Mesothelial cell of epicardium (in vitro differentiated cells): ENCODE measurements at regions not wholly inside any gene's neighbourhood (a gene's known extent, or its start where the extent isn't known, plus 50 kb on each side); places are given as distances from the start of the nearest gene placed in this dataset.

ENCODE experiments used
- DNase-seq, 2 experiments: peaks; one replicate each; pipeline ENCODE4 v3.0.0; 2021; ENCODE audit warnings: low spot score in 2 of 2; ENCODE audit not compliant: unreplicated experiment in 2 of 2
- H3K27ac Mint-ChIP-seq: 2 replicates; pipeline ENCODE4 v1.8.0; 2021; ENCODE audit warnings: mixed read lengths
- H3K27me3 Mint-ChIP-seq: 2 replicates; pipeline ENCODE4 v1.8.0; 2021; ENCODE audit warnings: low read depth, mixed read lengths
- H3K36me3 Mint-ChIP-seq: 2 replicates; pipeline ENCODE4 v1.8.0; 2021; ENCODE audit warnings: mixed read lengths
- H3K4me1 Mint-ChIP-seq: 2 replicates; pipeline ENCODE4 v1.8.0; 2021; ENCODE audit warnings: mixed read lengths
- H3K4me3 Mint-ChIP-seq: 2 replicates; pipeline ENCODE4 v1.8.0; 2021; ENCODE audit warnings: mild to moderate bottlenecking, moderate library complexity, mixed read lengths
- H3K9me3 Mint-ChIP-seq: 2 replicates; pipeline ENCODE4 v1.8.0; 2021; ENCODE audit warnings: mixed read lengths
- TF ChIP-seq, protein P1 (sequence below): fragments of 200-600 bp; sonication (generic); IDR thresholded peaks from one replicate; pipeline ENCODE4 v1.5.0; 2021; ENCODE audit warnings: antibody characterized with exemption; ENCODE audit not compliant: unreplicated experiment

GRCh38 chr11:37087650-37088572 is 489.9 kb upstream of the RAG2 start:
- no peaks in the 10 kb centered on the region for H3K36me3 Mint-ChIP-seq
- H3K9me3 Mint-ChIP-seq, result no peaks in the 10 kb centered on the region

DNA sequence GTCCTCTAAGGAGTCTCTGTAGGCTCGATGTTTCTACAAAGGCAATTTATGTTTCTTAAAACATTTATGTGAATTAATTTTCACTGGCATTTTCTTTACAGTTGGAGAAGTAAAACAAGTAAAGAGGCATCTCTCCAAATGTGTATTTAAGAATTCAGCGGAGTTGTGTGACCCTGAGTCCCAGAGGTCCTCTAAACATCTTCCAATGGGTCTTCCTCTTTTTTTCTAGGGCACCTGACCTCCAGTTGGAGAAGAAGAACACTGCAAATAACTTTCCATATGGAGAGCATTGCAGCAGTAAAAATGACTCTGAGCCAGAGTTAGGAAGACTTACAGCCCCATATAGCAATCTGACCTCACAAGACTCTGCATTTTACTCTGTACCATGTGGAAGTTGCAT is 480.5 kb upstream of the RAG2 start:
- H3K4me1 Mint-ChIP-seq, result no peaks in the 10 kb centered on the region
- H3K27ac Mint-ChIP-seq, result no peak overlapping the region
- peaks cover 1% of the 10 kb centered on the region for H3K27me3 Mint-ChIP-seq
- TF ChIP-seq, protein P1, sequence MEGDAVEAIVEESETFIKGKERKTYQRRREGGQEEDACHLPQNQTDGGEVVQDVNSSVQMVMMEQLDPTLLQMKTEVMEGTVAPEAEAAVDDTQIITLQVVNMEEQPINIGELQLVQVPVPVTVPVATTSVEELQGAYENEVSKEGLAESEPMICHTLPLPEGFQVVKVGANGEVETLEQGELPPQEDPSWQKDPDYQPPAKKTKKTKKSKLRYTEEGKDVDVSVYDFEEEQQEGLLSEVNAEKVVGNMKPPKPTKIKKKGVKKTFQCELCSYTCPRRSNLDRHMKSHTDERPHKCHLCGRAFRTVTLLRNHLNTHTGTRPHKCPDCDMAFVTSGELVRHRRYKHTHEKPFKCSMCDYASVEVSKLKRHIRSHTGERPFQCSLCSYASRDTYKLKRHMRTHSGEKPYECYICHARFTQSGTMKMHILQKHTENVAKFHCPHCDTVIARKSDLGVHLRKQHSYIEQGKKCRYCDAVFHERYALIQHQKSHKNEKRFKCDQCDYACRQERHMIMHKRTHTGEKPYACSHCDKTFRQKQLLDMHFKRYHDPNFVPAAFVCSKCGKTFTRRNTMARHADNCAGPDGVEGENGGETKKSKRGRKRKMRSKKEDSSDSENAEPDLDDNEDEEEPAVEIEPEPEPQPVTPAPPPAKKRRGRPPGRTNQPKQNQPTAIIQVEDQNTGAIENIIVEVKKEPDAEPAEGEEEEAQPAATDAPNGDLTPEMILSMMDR, result no peak
- DNase-seq, result no peak
- no peak overlapping the region for H3K4me3 Mint-ChIP-seq
- no peaks in the 10 kb centered on the region for H3K9me3 Mint-ChIP-seq
- H3K36me3 Mint-ChIP-seq, result no peaks in the 10 kb centered on the region

More at GRCh38 chr11:37087650-37088572, 489.9 kb upstream of the RAG2 start:
- no peaks in the 10 kb centered on the region for H3K27me3 Mint-ChIP-seq
- no peak overlapping the region for H3K27ac Mint-ChIP-seq
- no peak overlapping the region for H3K4me3 Mint-ChIP-seq
- TF ChIP-seq, protein P1, result no peak
- no peak for DNase-seq
- peaks cover 19% of the 10 kb centered on the region for H3K4me1 Mint-ChIP-seq

DNA sequence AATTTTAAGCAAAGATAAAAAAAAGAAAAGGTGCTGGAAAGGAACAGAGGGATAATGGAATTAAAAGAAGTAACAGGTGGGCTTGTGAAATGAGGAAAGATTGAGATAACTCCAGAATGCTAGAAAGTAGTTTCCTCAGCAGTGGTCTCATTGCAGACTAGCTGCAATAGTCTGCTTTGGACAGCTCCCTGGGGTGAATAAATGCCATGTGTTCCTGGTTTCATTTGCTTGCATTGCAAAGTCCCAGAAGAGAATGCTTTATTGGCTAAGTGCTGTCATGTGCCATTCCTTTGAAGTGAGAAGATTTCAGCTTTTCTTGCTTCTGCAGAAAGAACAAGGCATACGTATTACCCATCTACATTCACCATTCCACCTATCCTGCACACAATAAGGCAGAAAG is 478.8 kb upstream of the RAG2 start:
- TF ChIP-seq, protein P1, result no peak
- no peak for DNase-seq
- Mint-ChIP-seq H3K4me1 (peaks cover 3% of the 10 kb centered on the region), H3K36me3 (no peaks in the 10 kb centered on the region), H3K27ac (no peak overlapping the region), H3K9me3 (no peaks in the 10 kb centered on the region), H3K27me3 (peaks cover 1% of the 10 kb centered on the region), H3K4me3 (no peak overlapping the region)

DNA sequence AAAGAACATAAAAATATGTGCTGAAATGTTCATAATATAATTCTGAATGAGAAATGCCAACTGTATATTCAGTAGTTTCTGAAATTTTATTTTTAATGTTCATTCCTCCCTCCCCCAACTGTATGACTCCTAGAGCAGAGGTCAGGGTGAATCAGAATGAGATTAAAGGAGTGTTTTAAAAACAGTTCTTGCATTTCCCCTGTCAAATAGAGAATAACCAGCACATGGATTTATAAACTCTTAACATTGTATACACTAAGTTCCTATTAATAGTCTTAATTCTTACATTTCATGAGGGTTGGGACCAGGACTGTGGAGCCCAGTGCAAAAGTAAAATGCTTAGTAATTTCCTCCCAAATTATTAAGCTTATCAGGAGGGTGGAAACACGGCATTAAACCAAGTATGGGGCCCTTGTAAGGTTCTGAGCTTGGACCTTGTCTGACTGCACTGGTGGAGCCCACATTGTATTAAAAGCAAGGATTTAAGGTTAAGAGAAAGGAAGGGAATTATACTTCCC is 474.6 kb upstream of the RAG2 start:
- Mint-ChIP-seq H3K27ac (no peak overlapping the region), H3K4me3 (no peak overlapping the region), H3K9me3 (no peaks in the 10 kb centered on the region), H3K36me3 (no peaks in the 10 kb centered on the region), H3K4me1 (peaks cover 3% of the 10 kb centered on the region), H3K27me3 (no peaks in the 10 kb centered on the region)
- TF ChIP-seq, protein P1, result no peak
- no peak for DNase-seq

- H3K27ac Mint-ChIP-seq, result no peak overlapping the region
- H3K27me3 Mint-ChIP-seq, result no peaks in the 10 kb centered on the region
- H3K4me1 Mint-ChIP-seq, result no peaks in the 10 kb centered on the region
Measured at GRCh38 chr11:37050311-37050710, 452.3 kb upstream of the RAG2 start.

More at GRCh38 chr11:37050311-37050710, 452.3 kb upstream of the RAG2 start:
- Mint-ChIP-seq H3K9me3 (no peaks in the 10 kb centered on the region), H3K4me3 (no peak overlapping the region), H3K36me3 (no peaks in the 10 kb centered on the region)
- TF ChIP-seq, protein P1, result no peak
- DNase-seq, result no peak
